EL (cell line): ENCODE measurements at regions not wholly inside any gene's neighbourhood (a gene's known extent, or its start where the extent isn't known, plus 50 kb on each side); places are given as distances from the start of the nearest gene placed in this dataset.
"Not testable (repeated sequence)": the region's sequence is repeated elsewhere in the genome, so short reads cannot be mapped to it uniquely, and the experiment has no call there.

Experiments
- DNase-seq: peaks from one replicate; pipeline ENCODE4 v3.0.0-alpha.2; 2016

- no peak for DNase-seq
These were observed 117.9 kb downstream of the CXCL12 start for GRCh38 chr10:44267007-44267406.

DNA sequence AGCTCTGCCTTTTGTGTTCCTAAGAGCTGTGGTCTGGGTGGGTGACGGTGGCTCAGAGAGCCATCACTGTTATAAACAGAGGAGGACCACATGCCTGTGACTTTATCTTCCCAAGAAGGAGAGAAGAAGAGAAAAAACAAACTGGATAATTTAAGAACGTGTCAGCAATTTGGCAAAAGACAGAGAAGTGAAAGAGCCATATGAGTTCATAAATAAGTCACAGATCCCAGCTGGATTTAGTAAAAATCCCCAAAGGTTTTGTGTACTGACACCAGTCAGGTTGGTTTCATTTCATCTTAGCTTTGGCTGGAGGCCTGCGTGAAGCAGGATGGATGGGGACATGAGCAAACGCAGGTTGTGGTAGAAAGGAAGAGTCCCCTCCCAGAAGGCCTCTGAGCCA is 120.7 kb downstream of the CXCL12 start:
- DNase-seq = no peak

DNA sequence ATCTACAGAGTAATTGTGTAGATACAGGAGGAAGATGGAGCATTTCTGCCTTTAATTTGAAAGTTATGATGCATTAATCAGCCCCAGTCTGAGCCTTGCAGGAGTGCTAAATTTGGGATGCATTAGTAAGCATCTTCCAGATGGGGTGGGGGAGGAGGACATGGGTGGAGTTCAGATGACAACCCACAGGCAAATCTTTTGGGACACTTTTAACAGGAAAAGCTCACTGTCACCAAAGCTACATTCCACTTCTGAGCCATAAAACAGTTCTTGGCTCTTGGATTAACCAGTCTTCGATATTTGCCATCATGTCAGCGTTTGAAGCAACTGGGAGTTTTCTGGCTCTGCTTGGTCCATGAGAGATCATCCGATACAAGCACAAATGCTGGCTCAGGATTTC is 121.1 kb downstream of the CXCL12 start:
- DNase-seq = no peak

- DNase-seq = no peak
These were observed 122.2 kb downstream of the CXCL12 start for GRCh38 chr10:44262551-44263251.

DNA sequence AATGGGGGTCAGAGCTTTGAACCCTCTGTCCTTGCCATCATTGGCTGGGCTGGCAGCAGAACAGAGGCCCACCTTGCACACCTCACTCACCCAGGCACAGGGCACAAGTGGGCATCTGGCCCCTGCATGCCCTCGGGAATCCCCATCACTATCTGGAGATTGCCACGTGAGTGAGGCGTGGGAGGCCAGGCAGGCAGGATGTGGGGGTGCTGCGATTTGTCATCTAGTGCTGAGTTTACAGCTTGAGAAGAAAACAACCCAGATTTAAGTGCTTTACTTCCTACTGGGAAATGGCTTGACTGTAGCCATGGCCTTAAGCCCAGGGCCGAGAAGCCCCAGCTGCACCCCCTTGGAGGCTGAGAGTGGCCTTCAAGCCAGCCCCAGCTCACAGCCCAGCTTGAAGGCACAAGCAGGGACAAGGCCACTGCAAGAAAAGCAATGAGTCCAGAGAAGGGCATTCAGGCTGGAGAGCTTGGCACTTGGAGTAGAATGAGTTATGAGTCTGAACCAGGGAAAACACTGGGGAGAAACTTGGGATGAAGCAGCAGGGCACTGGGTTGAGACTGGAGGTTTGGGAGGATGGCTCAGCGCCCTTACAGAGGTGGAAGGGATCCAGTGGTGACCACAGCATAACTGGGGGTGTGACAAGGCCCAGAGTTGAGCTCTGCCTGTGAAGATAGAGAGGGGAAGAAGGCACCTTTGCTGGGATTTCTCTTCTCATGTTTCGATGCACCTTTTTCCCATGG is 123.0 kb downstream of the CXCL12 start:
- peak; percentile 54 for DNase-seq

DNA sequence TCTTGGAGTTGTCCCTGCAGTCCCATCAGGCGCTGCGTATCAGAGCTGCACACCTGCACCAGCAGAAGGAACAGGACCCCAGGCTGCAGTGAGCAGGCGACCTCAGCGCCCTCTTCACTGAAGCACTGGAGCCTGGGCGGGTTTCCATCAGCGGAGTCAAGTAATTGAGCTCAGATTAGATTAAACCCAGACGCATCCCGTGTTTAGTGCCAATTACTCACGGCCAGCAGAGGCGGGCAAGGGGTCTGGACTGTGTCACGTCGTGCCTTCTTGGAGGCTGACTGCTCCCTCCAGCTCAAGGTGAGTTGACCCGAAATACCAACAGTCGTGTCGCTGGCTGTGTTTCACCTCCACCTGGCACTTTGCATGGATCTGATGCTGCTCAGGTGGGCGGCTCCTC is 123.6 kb downstream of the CXCL12 start:
- DNase-seq = no peak

DNA sequence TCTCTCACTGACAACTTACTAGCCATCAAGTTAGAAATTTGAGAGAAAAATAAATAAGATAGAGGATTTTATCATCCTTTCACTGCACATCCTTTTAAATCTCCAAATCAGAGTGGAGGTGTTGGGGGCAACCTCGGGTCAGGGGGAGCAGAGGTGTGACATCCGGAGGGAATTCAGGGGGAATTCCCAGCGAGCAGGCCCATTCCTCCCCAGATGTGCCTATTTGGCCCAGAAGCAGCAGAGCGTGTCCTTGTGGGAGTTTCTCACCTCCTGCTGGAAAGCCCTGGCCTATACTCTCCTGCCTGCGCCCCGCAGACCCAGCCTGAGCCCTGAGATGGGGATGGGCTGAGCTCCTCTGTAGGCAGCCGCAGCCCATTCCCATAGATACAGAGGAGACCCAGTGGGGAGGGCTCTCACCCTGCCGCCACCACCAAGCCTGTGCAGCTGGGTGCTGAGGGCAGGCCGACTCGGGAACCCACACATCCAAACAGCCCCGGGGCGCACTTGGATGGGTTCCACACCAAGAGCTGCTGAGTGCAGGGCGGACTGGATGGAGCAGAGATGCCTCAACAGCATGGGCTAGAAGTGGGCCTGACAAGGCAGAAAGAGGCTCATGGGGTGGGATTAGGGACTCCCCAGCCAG is 124.5 kb downstream of the CXCL12 start:
- DNase-seq = no peak

DNA sequence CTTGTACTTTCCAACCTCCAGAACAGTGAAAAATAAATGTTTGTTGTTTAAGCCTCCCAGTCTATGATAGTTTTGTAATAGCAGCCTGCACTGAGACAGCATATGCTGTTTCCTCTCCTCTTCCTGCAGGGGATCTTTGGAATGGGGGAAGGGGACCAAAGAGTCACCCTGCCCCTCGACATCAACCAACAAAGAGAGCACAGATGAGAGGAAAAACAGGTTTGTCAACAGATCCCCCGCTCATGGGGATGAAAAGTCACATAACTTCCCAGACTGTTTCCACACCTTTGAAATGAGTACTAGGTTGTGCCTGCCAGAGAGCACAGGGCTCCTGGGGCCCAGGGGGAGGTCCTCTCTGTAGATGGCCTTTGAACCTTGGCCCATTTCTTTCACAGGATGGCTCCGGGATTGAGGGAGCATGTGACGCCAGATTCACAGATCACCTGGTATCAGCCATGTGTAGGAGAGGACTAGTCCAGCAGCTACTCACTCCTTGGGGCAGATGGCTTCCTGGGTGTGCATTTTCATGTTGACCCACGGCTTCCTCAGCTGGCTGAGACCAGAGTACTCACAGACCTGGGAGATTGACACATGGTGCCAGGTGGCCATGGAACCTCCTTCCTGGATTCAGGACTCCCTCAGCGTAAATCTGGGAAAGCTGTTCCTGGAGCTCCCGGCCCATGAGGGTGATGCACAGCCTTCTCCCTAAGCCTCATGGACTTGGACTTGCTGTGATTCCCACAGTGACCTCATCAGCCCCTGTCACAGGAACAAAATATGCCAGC is 125.6 kb downstream of the CXCL12 start:
- DNase-seq = no peak

GRCh38 chr10:44258460-44259089 is 126.3 kb downstream of the CXCL12 start:
- DNase-seq = no peak

GRCh38 chr10:44258019-44258418 is 126.9 kb downstream of the CXCL12 start:
- DNase-seq = peak; percentile 9

DNA sequence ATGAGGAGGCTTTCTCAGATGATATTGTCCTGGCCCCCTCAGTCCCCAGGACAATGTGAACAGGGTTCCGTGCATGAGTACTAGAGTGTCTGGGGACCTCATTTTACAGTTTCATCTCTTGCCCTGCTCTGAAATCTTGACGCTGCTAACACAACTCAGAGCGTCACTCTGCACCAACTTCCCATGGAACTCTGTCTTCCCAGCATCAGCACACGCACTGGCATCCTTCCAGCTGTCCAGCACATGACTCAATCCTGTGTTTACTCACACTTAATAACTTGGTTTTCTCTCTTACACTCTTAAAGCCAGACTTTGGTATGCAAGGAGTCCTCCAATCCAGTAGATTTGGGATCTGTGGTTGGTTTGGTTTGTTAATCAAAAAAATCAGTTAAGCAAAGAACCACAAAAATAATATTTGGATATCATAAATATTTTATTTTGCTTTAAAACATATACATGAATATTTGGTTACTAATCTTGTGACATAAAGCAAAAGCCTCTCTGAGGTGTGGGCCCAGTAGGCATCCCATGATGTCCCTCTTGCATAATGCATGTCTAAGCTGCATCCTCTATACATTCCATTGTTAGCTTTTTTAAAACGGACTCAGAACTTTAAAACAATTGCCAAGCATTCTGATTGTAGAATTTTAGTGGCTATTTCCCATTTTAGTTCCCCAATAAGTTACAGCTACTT is 131.0 kb downstream of the CXCL12 start:
- DNase-seq = peak; percentile 89

GRCh38 chr10:44252631-44253030 is 132.3 kb downstream of the CXCL12 start:
- not testable (repeated sequence) for DNase-seq

- not testable (repeated sequence) for DNase-seq
These were observed 135.0 kb downstream of the CXCL12 start for GRCh38 chr10:44249933-44250332.

DNA sequence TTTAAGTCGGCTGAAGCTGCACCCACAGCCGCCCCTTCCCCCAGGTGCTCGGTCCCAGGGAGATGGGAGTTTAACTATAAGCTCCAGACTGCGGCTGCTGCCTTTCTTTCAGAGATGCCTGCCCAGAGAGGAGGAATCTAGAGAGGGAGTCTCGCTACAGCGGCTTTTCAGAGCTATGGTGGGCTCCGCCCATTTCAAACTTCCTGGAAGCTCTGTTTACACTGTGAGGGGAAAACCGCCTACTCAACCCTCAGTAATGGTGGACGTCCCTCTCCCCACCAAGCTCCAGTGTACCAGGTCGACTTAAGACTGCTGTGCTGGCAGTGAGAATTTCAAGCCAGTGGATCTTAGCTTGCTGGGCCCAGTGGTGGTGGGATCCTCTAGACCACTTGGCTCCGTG is 135.4 kb downstream of the CXCL12 start:
- DNase-seq = no peak

GRCh38 chr10:44246700-44247099 is 138.2 kb downstream of the CXCL12 start:
- DNase-seq = not testable (repeated sequence)

DNA sequence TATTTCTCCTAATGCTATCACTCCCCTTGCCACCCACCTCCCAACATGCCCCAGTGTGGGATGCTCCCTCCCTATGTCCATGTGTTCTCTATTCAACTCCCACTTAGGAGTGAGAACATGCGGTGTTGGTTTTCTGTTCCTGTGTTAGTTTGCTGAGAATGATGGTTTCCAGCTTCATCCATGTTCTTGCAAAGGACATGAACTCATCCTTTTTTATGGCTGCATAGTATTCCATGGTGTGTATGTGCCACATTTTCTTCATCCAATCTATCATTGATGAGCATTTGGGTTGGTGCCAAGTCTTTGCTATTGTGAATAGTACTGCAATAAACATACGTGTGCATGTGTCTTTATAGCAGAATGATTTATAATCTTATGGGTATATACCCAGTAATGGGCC is 138.6 kb downstream of the CXCL12 start:
- not testable (repeated sequence) for DNase-seq

GRCh38 chr10:44245601-44245938 is 139.3 kb downstream of the CXCL12 start:
- DNase-seq = peak; percentile 13

DNA sequence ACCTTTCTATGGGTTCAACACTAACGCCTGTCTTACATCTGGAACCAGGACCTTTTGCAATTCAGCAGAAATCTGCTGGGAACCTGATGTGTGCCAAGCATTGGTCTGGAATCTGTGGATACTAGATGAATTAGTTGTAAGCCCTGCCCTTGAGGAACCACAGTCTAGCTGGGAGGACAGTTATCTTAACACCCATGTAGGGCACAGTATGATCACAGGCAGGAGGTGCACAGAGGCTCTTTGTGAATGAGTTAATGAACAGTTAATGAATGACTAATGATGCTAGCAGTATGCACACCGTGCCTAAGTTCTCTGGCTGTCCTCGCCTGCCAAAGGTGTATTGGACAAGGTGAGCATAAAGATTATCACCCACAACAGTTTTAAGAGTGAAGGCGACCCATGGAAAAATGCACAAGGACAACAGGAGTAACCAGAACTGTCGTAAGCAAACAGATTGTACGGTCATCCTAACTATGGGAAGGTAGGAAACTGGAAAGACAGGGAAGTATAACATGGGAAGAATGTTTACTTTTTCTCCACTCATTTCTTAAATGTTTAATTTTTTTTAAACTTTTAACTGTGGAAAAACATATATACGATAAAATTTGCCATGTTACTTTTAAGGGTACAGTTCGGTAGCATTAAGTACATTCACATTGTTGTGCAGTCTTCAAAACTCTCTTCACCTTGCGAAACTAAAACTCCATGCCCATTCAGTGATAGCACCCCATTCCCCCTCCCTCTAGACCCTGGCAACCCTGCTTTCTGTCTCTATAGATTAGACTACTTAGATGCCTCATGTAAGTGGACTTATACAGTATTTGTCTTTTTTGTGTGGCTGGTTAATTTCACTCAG is 139.9 kb downstream of the CXCL12 start:
- no peak for DNase-seq

DNA sequence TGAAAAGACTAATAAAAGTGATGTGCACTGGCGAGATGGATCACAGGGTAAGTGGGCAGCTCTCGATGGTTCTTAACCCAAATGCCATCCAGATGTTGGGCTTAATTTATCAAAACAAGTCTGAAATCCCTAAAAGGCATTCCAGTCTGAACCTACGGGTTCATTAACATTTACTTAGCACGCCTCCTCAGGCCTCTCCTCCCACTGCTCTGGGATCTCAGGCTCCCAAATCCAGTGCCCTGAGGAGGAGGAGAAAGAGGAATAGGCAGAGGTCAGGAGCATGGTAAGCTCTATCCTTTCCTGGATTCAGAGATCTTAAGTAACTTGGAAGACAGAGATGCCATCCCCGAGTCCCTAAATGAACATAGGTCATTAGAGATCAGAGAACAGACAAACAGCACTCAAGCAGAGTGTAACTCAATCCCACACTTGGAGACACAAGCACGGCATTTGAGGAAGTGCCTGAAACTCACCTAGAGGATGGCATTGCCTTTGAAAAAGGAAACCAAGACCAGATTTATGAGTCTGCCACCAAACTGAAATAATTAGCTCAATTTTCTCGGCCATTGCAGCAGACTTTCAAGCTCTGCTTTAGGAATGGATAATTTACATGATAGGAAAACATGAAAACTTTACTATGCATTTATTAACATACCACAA is 140.9 kb downstream of the CXCL12 start:
- no peak for DNase-seq

GRCh38 chr10:44242826-44243225 is 142.1 kb downstream of the CXCL12 start:
- no peak for DNase-seq

- DNase-seq = no peak
These were observed 142.8 kb downstream of the CXCL12 start for GRCh38 chr10:44242091-44242490.
